22Rv1 (cell line): ENCODE measurements at regions not wholly inside any gene's neighbourhood (a gene's known extent, or its start where the extent isn't known, plus 50 kb on each side); places are given as distances from the start of the nearest gene placed in this dataset.

Source experiments
- H3K27ac ChIP-seq: fragments of 450-650 bp; 2 replicates; pipeline ENCODE4 v1.5.1; 2017
- CTCF ChIP-seq: fragments of 450-650 bp; IDR thresholded peaks from 2 replicates; pipeline ENCODE4 v1.5.1; 2017; ENCODE audit warnings: mild to moderate bottlenecking
- ZFX ChIP-seq: fragments of 450-650 bp; IDR thresholded peaks from 2 replicates; pipeline ENCODE4 v1.6.1; 2017; ENCODE audit warnings: antibody characterized with exemption, borderline replicate concordance

- no peak overlapping the region for H3K27ac ChIP-seq
- TF ChIP-seq ZFX = no peak
- no peak for TF ChIP-seq CTCF
Measured at GRCh38 chr1:228900099-228900885, 165.0 kb downstream of the RHOU start.

GRCh38 chr1:228900886-228901392 is 165.7 kb downstream of the RHOU start:
- H3K27ac ChIP-seq = no peak overlapping the region
- TF ChIP-seq ZFX (no peak), CTCF (no peak)

- no peak for TF ChIP-seq ZFX
- no peak for TF ChIP-seq CTCF
- H3K27ac ChIP-seq = no peak overlapping the region
Measured at GRCh38 chr1:228901936-228902681, 166.8 kb downstream of the RHOU start.

- TF ChIP-seq CTCF (no peak), ZFX (no peak)
- peak overlapping the region; percentile 78 for H3K27ac ChIP-seq
Measured at GRCh38 chr1:228902781-228903433, 167.6 kb downstream of the RHOU start.

- TF ChIP-seq ZFX (no peak), CTCF (no peak)
- H3K27ac ChIP-seq = peak overlapping the region; percentile 78
Measured at GRCh38 chr1:228903434-228904071, 168.3 kb downstream of the RHOU start.

GRCh38 chr1:228904222-228904621 is 168.9 kb downstream of the RHOU start:
- H3K27ac ChIP-seq = peak overlapping the region; percentile 78
- TF ChIP-seq ZFX (no peak), CTCF (no peak)
